ENCODE measurements at regions not wholly inside any gene's neighbourhood (a gene's known extent, or its start where the extent isn't known, plus 50 kb on each side); places are given as distances from the start of the nearest gene placed in this dataset.

DNA sequence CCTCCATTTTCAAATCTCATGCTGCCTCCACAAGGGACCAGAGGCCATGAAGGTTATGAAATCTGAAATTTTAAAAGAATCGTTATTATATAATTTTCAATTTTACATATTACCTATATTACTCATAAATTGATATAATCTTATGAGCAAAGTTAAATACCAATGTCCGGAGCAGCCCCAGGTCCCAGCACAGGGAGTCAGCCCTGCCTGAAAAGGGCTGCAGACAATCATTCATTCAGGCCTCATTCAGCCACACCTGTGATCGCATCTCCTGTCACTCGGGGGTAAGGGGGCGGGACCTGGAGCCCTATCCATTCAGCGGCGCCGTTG is 172.5 kb downstream of the AHSP start:
- TF ChIP-seq CTCF (IDR thresholded peaks at IDR 0.05): no peak
- no peak for TF ChIP-seq ZFX (IDR thresholded peaks at IDR 0.05; ENCODE audit: borderline replicate concordance)

Data from 22Rv1 (cell line).